HepG2 (cell line): ENCODE measurements at regions not wholly inside any gene's neighbourhood (a gene's known extent, or its start where the extent isn't known, plus 50 kb on each side); places are given as distances from the start of the nearest gene placed in this dataset.

Experiments
- ATAC-seq: fragments of 200-7000 bp; cut with Tn5 transposase; 3 replicates; pipeline ENCODE4 v1.9.1; 2020; ENCODE audit warnings: mild to moderate bottlenecking, moderate library complexity
- BruUV-seq: library from RNA; stranded (reverse); fragments of 400-500 nt; replicated peaks from 2 replicates; lab custom pipeline; 2021; lab: Mats Ljungman, UMichigan
- CTCF ChIA-PET: fragments of 300-600 bp; formaldehyde crosslinking; extraction: SDS; loops from one replicate; lab custom pipeline; 2021; ENCODE audit warnings: low total read pairs, inconsistent platforms, low intra/inter-chr PET ratio; lab: Yijun Ruan, JAX
- POLR2A ChIA-PET: fragments of 350-600 bp; sonication (Branson Sonifier 250); formaldehyde crosslinking; loops from one replicate; lab custom pipeline; 2020; ENCODE audit warnings: antibody characterized with exemption, inconsistent platforms; lab: Yijun Ruan, JAX
- DNase-seq: peaks from one replicate; pipeline ENCODE4 v3.0.0-alpha.2; 2015; ENCODE audit warnings: low spot score
- FAIRE-seq: peaks from 3 replicates; lab custom pipeline; 2011; peaks lifted over from hg19 to GRCh38; lab: Jason Lieb, UNC
- H2AFZ ChIP-seq: one replicate; pipeline ENCODE4 v1.6.1; 2011; ENCODE audit warnings: low read length, inconsistent platforms
- H3K27ac ChIP-seq: fragments of 300-600 bp; 3 replicates; pipeline ENCODE4 v1.8.0; 2011; ENCODE audit warnings: mixed run types, mild to moderate bottlenecking, mixed read lengths, low read length, inconsistent platforms; ENCODE audit not compliant: insufficient read depth; ENCODE audit errors: extremely low read length
- H3K27me3 ChIP-seq, 2 experiments: fragments of 200-600 bp in 1 of 2; 2 replicates in 1 of 2; 3 replicates in 1 of 2; pipeline versions ENCODE4 v1.6.0 to v1.8.0; 2011; ENCODE audit warnings: low read length in 2 of 2, mild to moderate bottlenecking in 2 of 2, moderate library complexity in 2 of 2, inconsistent platforms in 1 of 2; ENCODE audit not compliant: insufficient read depth in 2 of 2, control insufficient read depth in 1 of 2
- H3K36me3 ChIP-seq, 2 experiments: fragments of 200-600 bp in 1 of 2; replicated peaks in 1 of 2; 2 replicates in 1 of 2; 3 replicates in 1 of 2; pipeline versions ENCODE4 v1.5.1 to v1.8.0; 2011; ENCODE audit warnings: low read length in 2 of 2, inconsistent platforms in 1 of 2; ENCODE audit not compliant: insufficient read depth in 2 of 2, control insufficient read depth in 1 of 2
- H3K4me1 ChIP-seq: 2 replicates; pipeline ENCODE4 v1.5.1; 2012; ENCODE audit warnings: low read length, inconsistent platforms; ENCODE audit not compliant: insufficient read depth
- H3K4me2 ChIP-seq: 2 replicates; pipeline ENCODE4 v1.6.0; 2011; ENCODE audit warnings: low read depth, low read length, inconsistent platforms
- H3K4me3 ChIP-seq, 3 experiments: fragments of 200-600 bp in 1 of 3; sonication (generic), shearing (Covaris generic) in 1 of 3; replicated peaks in 1 of 3; 2 replicates each; pipeline ENCODE4 v1.5.1; 2011 to 2016; ENCODE audit warnings: low read length in 3 of 3, inconsistent platforms in 2 of 3, low read depth in 2 of 3, mild to moderate bottlenecking in 2 of 3, control low read depth in 1 of 3, mixed read lengths in 1 of 3; ENCODE audit not compliant: insufficient read depth in 1 of 3
- H3K79me2 ChIP-seq: one replicate; pipeline ENCODE4 v1.6.1; 2011; ENCODE audit warnings: low read length, inconsistent platforms; ENCODE audit not compliant: insufficient read depth
- H3K9ac ChIP-seq: 2 replicates; pipeline ENCODE4 v1.6.0; 2011; ENCODE audit warnings: mild to moderate bottlenecking, low read depth, low read length, inconsistent platforms; ENCODE audit not compliant: insufficient read depth
- H3K9me3 ChIP-seq: 2 replicates; pipeline ENCODE4 v1.5.1; 2012; ENCODE audit warnings: mild to moderate bottlenecking, low read length
- H4K20me1 ChIP-seq: 2 replicates; pipeline ENCODE4 v1.6.0; 2011; ENCODE audit warnings: inconsistent platforms, mild to moderate bottlenecking, low read length, moderate library complexity; ENCODE audit not compliant: insufficient read depth
- FOXK2 ChIP-seq: fragments of 450-650 bp; IDR thresholded peaks from 2 replicates; pipeline ENCODE4 v1.6.1; 2016
- HOXA9 ChIP-seq: sonication (generic); formaldehyde crosslinking; IDR thresholded peaks from 2 replicates; pipeline ENCODE4 v1.8.1; 2022; ENCODE audit warnings: missing genetic modification reagents, mild to moderate bottlenecking, moderate library complexity, borderline replicate concordance
- REL ChIP-seq: sonication (generic); formaldehyde crosslinking; conservative IDR thresholded peaks from 2 replicates; pipeline ENCODE4 v1.8.0; 2022; ENCODE audit warnings: mild to moderate bottlenecking, missing genetic modification reagents, moderate library complexity
- RELA ChIP-seq: sonication (generic); formaldehyde crosslinking; IDR thresholded peaks from 2 replicates; pipeline ENCODE4 v1.4.0; 2020; ENCODE audit warnings: missing genetic modification reagents
- SCMH1 ChIP-seq: sonication (generic); formaldehyde crosslinking; IDR thresholded peaks from 2 replicates; pipeline ENCODE4 v1.9.0; 2021; ENCODE audit warnings: missing genetic modification reagents, mild to moderate bottlenecking, borderline replicate concordance
- ZFP62 ChIP-seq: sonication (generic); formaldehyde crosslinking; IDR thresholded peaks from 2 replicates; pipeline ENCODE4 v1.4.0; 2020; ENCODE audit warnings: missing genetic modification reagents
- ZNF580 ChIP-seq: IDR thresholded peaks from 2 replicates; pipeline ENCODE4 v1.6.1; 2016; ENCODE audit warnings: low read depth, borderline replicate concordance
- ZNF646 ChIP-seq: sonication (generic); formaldehyde crosslinking; IDR thresholded peaks from 2 replicates; pipeline ENCODE4 v1.9.0; 2021; ENCODE audit warnings: mild to moderate bottlenecking, missing genetic modification reagents
- ZZZ3 ChIP-seq: sonication (generic); formaldehyde crosslinking; IDR thresholded peaks from 2 replicates; pipeline ENCODE4 v1.4.0; 2020; ENCODE audit warnings: missing genetic modification reagents, mild to moderate bottlenecking, borderline replicate concordance
- WGBS: methylation state at CpG from one replicate; pipeline ENCODE4 v1.1.6; 2017; ENCODE audit warnings: low lambda C conversion rate; 5-methylcytosine and 5-hydroxymethylcytosine counted together
- in situ Hi-C: cut with HindIII; loops from 2 replicates; pipeline ENCODE4 v1.10.0; 2017; ENCODE audit warnings: low pct_unique_long_range_greater_than_20kb; ENCODE audit not compliant: extremely low pct_ligation_motif_present
- intact Hi-C: fragments of 100-400 bp; cut with micrococcal nuclease; formaldehyde crosslinking; loops from one replicate; pipeline ENCODE4 v1.10.0; 2022; ENCODE audit not compliant: unreplicated experiment
- TF ChIP-seq, protein P1 (sequence below): sonication (generic); formaldehyde crosslinking; conservative IDR thresholded peaks from 2 replicates; pipeline ENCODE4 v1.8.0; 2022; ENCODE audit warnings: mild to moderate bottlenecking, moderate library complexity, missing genetic modification reagents
- TF ChIP-seq, protein P2 (sequence below): IDR thresholded peaks from 2 replicates; pipeline ENCODE4 v1.6.1; 2012; ENCODE audit warnings: low read length, improper control_type of control experiment
- TF ChIP-seq, protein P3 (sequence below): conservative IDR thresholded peaks from 2 replicates; pipeline ENCODE4 v1.6.1; 2018; ENCODE audit warnings: missing genetic modification reagents

- ATAC-seq (no peak), FAIRE-seq (no peak), DNase-seq (no peak)
- H4K20me1 ChIP-seq = no peaks in the 10 kb centered on the region
- no peak overlapping the region for H3K9ac ChIP-seq
- POLR2A ChIA-PET = no interaction called here
- 45% methylated on average over 1 of the region's 1 CpG for WGBS
- no peaks in the 10 kb centered on the region for H3K27me3 ChIP-seq
- H2AFZ ChIP-seq = no peak overlapping the region
- BruUV-seq = no TSS peak
- no peak overlapping the region for H3K4me2 ChIP-seq
- no peaks in the 10 kb centered on the region for H3K4me1 ChIP-seq
- in situ Hi-C loops (no loop called here), intact Hi-C loops (loop anchor here (10.0 kb wide), 1 partner anchor 669 kb away; no protein-coding TSS in a partner anchor)
- no peaks in the 10 kb centered on the region for H3K9me3 ChIP-seq
- CTCF ChIA-PET = no interaction called here
- no peaks in the 10 kb centered on the region for H3K79me2 ChIP-seq
- no peak overlapping the region for H3K27ac ChIP-seq
- no peak overlapping the region for H3K4me3 ChIP-seq
- no peaks in the 10 kb centered on the region for H3K36me3 ChIP-seq
- TF ChIP-seq, protein P1, sequence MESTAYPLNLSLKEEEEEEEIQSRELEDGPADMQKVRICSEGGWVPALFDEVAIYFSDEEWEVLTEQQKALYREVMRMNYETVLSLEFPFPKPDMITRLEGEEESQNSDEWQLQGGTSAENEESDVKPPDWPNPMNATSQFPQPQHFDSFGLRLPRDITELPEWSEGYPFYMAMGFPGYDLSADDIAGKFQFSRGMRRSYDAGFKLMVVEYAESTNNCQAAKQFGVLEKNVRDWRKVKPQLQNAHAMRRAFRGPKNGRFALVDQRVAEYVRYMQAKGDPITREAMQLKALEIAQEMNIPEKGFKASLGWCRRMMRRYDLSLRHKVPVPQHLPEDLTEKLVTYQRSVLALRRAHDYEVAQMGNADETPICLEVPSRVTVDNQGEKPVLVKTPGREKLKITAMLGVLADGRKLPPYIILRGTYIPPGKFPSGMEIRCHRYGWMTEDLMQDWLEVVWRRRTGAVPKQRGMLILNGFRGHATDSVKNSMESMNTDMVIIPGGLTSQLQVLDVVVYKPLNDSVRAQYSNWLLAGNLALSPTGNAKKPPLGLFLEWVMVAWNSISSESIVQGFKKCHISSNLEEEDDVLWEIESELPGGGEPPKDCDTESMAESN (CRISPR knock-in tag) = no peak
- no peak for TF ChIP-seq ZNF646
- no peak for TF ChIP-seq ZNF580 (CRISPR knock-in tag)
- TF ChIP-seq, protein P2, sequence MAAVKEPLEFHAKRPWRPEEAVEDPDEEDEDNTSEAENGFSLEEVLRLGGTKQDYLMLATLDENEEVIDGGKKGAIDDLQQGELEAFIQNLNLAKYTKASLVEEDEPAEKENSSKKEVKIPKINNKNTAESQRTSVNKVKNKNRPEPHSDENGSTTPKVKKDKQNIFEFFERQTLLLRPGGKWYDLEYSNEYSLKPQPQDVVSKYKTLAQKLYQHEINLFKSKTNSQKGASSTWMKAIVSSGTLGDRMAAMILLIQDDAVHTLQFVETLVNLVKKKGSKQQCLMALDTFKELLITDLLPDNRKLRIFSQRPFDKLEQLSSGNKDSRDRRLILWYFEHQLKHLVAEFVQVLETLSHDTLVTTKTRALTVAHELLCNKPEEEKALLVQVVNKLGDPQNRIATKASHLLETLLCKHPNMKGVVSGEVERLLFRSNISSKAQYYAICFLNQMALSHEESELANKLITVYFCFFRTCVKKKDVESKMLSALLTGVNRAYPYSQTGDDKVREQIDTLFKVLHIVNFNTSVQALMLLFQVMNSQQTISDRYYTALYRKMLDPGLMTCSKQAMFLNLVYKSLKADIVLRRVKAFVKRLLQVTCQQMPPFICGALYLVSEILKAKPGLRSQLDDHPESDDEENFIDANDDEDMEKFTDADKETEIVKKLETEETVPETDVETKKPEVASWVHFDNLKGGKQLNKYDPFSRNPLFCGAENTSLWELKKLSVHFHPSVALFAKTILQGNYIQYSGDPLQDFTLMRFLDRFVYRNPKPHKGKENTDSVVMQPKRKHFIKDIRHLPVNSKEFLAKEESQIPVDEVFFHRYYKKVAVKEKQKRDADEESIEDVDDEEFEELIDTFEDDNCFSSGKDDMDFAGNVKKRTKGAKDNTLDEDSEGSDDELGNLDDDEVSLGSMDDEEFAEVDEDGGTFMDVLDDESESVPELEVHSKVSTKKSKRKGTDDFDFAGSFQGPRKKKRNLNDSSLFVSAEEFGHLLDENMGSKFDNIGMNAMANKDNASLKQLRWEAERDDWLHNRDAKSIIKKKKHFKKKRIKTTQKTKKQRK = no peak
- TF ChIP-seq ZZZ3 (CRISPR knock-in tag) = no peak
- no peak for TF ChIP-seq REL (CRISPR knock-in tag)
- no peak for TF ChIP-seq ZFP62
- no peak for TF ChIP-seq SCMH1
- TF ChIP-seq, protein P3, sequence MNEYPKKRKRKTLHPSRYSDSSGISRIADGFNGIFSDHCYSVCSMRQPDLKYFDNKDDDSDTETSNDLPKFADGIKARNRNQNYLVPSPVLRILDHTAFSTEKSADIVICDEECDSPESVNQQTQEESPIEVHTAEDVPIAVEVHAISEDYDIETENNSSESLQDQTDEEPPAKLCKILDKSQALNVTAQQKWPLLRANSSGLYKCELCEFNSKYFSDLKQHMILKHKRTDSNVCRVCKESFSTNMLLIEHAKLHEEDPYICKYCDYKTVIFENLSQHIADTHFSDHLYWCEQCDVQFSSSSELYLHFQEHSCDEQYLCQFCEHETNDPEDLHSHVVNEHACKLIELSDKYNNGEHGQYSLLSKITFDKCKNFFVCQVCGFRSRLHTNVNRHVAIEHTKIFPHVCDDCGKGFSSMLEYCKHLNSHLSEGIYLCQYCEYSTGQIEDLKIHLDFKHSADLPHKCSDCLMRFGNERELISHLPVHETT (CRISPR knock-in tag) = no peak
- no peak for TF ChIP-seq HOXA9
- no peak for TF ChIP-seq FOXK2
- TF ChIP-seq RELA (CRISPR knock-in tag) = no peak
Measured at GRCh38 chr12:102763471-102763870, 153.6 kb downstream of the PAH start.
